Transverse colon (tissue), 4 donors: ENCODE measurements at regions not wholly inside any gene's neighbourhood (a gene's known extent, or its start where the extent isn't known, plus 50 kb on each side); places are given as distances from the start of the nearest gene placed in this dataset.

Experiments used
- EP300 ChIP-seq: sonication (generic); formaldehyde crosslinking; IDR thresholded peaks from one replicate; pipeline ENCODE4 v1.6.1; 2017; ENCODE audit warnings: antibody characterized with exemption, low read depth
- POLR2A ChIP-seq: fragments of 450-650 bp; IDR thresholded peaks from one replicate; pipeline ENCODE4 v1.6.1; 2016; ENCODE audit warnings: antibody characterized with exemption, mild to moderate bottlenecking, moderate library complexity
- POLR2AphosphoS5 ChIP-seq, 3 donors: sonication (generic); formaldehyde crosslinking; IDR thresholded peaks; one replicate each; pipeline ENCODE4 v1.6.1; 2016; ENCODE audit warnings: antibody characterized with exemption in 3 of 3
- TF ChIP-seq, protein P1 (sequence below), 5 experiments: fragments of 200-600 bp in 3 of 5; fragments of 450-650 bp in 2 of 5; sonication (generic) in 3 of 5; IDR thresholded peaks; 1 replicate in 2 of 5; 2 replicates in 3 of 5; pipeline ENCODE4 v1.5.1; 2016 to 2017; ENCODE audit warnings: antibody characterized with exemption in 5 of 5, inconsistent platforms in 3 of 5, mild to moderate bottlenecking in 2 of 5, moderate library complexity in 1 of 5

- TF ChIP-seq, protein P1, sequence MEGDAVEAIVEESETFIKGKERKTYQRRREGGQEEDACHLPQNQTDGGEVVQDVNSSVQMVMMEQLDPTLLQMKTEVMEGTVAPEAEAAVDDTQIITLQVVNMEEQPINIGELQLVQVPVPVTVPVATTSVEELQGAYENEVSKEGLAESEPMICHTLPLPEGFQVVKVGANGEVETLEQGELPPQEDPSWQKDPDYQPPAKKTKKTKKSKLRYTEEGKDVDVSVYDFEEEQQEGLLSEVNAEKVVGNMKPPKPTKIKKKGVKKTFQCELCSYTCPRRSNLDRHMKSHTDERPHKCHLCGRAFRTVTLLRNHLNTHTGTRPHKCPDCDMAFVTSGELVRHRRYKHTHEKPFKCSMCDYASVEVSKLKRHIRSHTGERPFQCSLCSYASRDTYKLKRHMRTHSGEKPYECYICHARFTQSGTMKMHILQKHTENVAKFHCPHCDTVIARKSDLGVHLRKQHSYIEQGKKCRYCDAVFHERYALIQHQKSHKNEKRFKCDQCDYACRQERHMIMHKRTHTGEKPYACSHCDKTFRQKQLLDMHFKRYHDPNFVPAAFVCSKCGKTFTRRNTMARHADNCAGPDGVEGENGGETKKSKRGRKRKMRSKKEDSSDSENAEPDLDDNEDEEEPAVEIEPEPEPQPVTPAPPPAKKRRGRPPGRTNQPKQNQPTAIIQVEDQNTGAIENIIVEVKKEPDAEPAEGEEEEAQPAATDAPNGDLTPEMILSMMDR (IDR thresholded peaks at IDR 0.05): no peak
- TF ChIP-seq POLR2AphosphoS5 (IDR thresholded peaks at IDR 0.05) (no peak), POLR2A (no peak), EP300 (no peak)
Observed at GRCh38 chr6:95742767-95743289, 165.5 kb downstream of the MANEA start.
